Muscle of leg (tissue), 3 donors: ENCODE measurements at regions not wholly inside any gene's neighbourhood (a gene's known extent, or its start where the extent isn't known, plus 50 kb on each side); places are given as distances from the start of the nearest gene placed in this dataset.

Experiments used
- DNase-seq: peaks from one replicate; pipeline ENCODE4 v3.0.0; 2013
- H3K27ac ChIP-seq: one replicate; pipeline ENCODE4 v1.5.1; 2013; ENCODE audit warnings: mild to moderate bottlenecking, low read length, control low read depth
- H3K27me3 ChIP-seq: one replicate; pipeline ENCODE4 v1.6.1; 2013; ENCODE audit warnings: low read length; ENCODE audit not compliant: control insufficient read depth, insufficient read depth
- H3K36me3 ChIP-seq: one replicate; pipeline ENCODE4 v1.6.1; 2013; ENCODE audit warnings: low read length; ENCODE audit not compliant: control insufficient read depth, insufficient read depth
- H3K4me1 ChIP-seq: one replicate; pipeline ENCODE4 v1.6.1; 2013; ENCODE audit warnings: low read length; ENCODE audit not compliant: control insufficient read depth, insufficient read depth
- H3K4me3 ChIP-seq: one replicate; pipeline ENCODE4 v1.5.1; 2013; ENCODE audit warnings: low read length, control low read depth
- H3K9me3 ChIP-seq: replicated peaks from 2 replicates; pipeline ENCODE4 v1.6.1; 2013; ENCODE audit warnings: low read depth, low read length; ENCODE audit not compliant: control insufficient read depth
- WGBS: methylation state at CpG from one replicate; pipeline ENCODE4 v1.1.5; 2013; ENCODE audit warnings: missing lambda C conversion rate; ENCODE audit not compliant: insufficient coverage; 5-methylcytosine and 5-hydroxymethylcytosine counted together

DNA sequence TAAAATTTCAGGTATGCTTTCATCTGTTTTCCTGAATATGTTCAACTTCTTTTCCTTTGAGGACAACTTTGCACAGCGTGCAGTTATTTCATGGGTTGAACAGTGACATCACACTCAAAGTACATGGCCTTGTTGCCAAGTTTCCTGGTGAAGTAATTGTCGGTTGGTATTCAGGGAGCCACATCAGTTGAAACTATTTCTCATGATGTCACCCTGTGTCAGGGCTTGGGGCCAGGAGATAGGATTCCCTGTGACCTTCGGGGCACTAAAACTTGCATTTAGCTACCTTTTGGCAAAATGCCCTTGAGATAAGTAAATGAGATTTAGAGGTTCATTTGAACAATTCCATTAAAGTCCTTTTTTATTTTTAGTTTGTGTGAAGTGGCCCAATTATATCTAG, 383.9 kb downstream of the SH3GL2 start:
- Histone ChIP-seq H3K27me3 (no peaks in the 10 kb centered on the region), H3K36me3 (no peaks in the 10 kb centered on the region), H3K4me1 (peaks cover 2% of the 10 kb centered on the region), H3K27ac (no peak overlapping the region), H3K4me3 (no peak overlapping the region), H3K9me3 (no peaks in the 10 kb centered on the region)
- peak; percentile 59 for DNase-seq
- 57% methylated on average over 1 of the region's 3 CpGs for WGBS

DNA sequence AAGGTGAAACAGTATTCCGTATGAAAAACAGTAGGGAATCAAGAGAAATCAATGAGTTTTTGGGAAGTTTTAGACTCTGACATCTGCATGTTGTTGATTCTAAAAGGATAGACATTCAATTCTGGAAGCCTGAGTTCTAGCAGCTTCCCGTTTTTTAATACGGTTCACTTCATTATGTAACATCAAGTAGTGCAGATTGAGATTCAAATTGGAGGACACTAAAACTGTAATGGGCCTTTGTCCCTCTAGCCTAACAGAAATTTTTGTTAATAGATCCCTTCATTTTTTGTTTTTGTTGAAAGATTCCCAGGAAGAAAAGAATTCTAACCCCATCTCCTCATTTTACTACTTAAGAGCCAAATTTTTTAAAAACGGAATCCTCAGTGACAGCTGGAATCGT, 384.6 kb downstream of the SH3GL2 start:
- whole genome bisulfite sequencing = 20% methylated on average over 1 of the region's 5 CpGs

DNA sequence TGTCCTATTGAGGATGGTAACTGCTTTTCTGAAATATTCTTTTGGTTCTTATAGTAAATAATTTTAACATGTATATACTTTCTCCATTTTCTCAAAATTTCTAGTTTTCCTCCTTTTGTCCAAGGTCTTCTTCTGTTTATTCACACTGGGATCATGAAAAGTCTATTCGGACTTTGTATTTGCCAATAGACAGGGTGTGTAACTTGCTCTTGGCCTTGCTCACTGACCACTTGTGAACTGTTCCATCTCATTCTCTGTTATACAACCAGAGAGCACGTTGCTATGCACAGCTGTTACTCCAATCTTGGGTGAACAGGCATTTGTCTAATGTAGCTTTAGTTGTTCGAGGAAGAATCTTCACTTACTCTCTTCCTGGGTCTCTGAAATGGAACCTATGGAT, 388.9 kb downstream of the SH3GL2 start:
- Histone ChIP-seq H3K27ac (no peak overlapping the region), H3K36me3 (no peaks in the 10 kb centered on the region), H3K4me3 (no peak overlapping the region), H3K9me3 (no peaks in the 10 kb centered on the region), H3K27me3 (no peaks in the 10 kb centered on the region), H3K4me1 (peaks cover 1% of the 10 kb centered on the region)
- no CpG with 5 or more reads among the region's 3 CpGs for WGBS
- peak; percentile 23 for DNase-seq

More for the DNA sequence above, 384.6 kb downstream of the SH3GL2 start:
- peak overlapping the region; percentile 26 for H3K27ac ChIP-seq
- H3K27me3 ChIP-seq = no peaks in the 10 kb centered on the region
- H3K36me3 ChIP-seq = no peaks in the 10 kb centered on the region
- H3K9me3 ChIP-seq = no peaks in the 10 kb centered on the region
- H3K4me3 ChIP-seq = no peak overlapping the region
- peak; percentile 32 for DNase-seq
- peaks cover 2% of the 10 kb centered on the region for H3K4me1 ChIP-seq

DNA sequence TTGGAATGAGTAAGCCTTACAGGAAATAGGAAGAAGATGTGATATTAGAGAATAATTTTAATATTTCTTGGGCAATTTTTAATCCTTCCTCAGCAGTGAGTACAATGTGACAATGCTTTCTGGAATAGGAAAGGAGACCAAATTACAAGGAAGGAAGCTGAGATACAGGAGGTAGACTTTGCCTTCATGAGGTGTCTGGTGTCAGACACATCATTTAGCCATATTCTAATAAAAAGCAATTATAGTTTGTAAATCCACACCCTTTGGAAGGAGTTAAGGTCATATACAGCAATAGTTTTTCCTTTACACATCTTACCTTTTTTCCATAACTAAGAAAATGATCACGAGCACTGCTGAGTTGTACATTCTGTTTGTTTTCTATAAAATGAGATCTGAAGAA, 390.4 kb downstream of the SH3GL2 start:
- no peaks in the 10 kb centered on the region for H3K27me3 ChIP-seq

DNA sequence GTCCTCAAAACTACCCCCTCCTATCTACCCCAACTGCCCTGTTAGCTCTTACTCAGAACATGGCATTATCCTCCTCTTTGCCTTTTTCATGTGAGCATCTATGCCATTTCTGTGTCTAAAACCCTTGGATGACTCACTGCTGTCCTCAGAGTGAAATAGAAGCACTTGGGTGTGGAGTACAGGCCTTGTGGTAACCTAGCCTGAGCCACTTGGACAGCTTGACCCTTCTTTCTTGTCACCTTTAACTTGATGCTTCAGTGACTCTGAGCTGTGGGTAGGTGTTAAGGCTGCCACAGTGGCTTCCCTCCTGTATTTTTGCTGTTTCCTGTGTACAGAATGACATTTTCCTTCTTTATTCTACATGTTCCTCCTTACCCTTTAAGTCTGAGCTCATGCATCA, 391.4 kb downstream of the SH3GL2 start:
- DNase-seq = no peak
- Histone ChIP-seq H3K27ac (no peak overlapping the region), H3K4me3 (no peak overlapping the region), H3K27me3 (no peaks in the 10 kb centered on the region), H3K4me1 (no peaks in the 10 kb centered on the region), H3K36me3 (no peaks in the 10 kb centered on the region), H3K9me3 (no peaks in the 10 kb centered on the region)

More for the DNA sequence above, 390.4 kb downstream of the SH3GL2 start:
- no peak overlapping the region for H3K27ac ChIP-seq
- H3K4me3 ChIP-seq = no peak overlapping the region
- no peaks in the 10 kb centered on the region for H3K9me3 ChIP-seq
- no peaks in the 10 kb centered on the region for H3K4me1 ChIP-seq
- H3K36me3 ChIP-seq = no peaks in the 10 kb centered on the region
- no peak for DNase-seq
- no CpG with 5 or more reads among the region's 1 CpG for WGBS

DNA sequence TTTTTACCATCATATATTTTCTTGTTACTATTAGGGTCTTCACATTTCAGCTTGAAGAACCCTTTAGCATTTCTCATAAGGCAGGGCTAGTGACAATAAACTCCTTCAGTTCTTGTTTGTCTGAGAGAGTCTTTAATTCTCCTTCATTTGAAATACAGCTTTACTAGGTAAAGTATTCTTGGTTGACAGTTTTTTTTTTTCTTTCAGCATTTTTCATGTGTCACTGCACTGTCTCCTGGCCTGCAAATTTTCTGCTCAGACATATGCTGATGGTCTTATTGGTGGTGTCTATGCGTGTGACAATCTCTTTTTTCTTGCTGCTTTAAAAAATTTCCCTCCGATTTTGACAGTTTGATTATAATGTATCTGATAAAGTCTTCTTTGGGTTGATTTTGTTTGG, 399.9 kb downstream of the SH3GL2 start:
- no CpG with 5 or more reads among the region's 2 CpGs for WGBS
- H3K4me1 ChIP-seq = no peaks in the 10 kb centered on the region
- DNase-seq = no peak
- H3K4me3 ChIP-seq = no peak overlapping the region
- H3K36me3 ChIP-seq = no peaks in the 10 kb centered on the region
- peaks cover 17% of the 10 kb centered on the region for H3K9me3 ChIP-seq
- H3K27ac ChIP-seq = no peak overlapping the region
- H3K27me3 ChIP-seq = no peaks in the 10 kb centered on the region

DNA sequence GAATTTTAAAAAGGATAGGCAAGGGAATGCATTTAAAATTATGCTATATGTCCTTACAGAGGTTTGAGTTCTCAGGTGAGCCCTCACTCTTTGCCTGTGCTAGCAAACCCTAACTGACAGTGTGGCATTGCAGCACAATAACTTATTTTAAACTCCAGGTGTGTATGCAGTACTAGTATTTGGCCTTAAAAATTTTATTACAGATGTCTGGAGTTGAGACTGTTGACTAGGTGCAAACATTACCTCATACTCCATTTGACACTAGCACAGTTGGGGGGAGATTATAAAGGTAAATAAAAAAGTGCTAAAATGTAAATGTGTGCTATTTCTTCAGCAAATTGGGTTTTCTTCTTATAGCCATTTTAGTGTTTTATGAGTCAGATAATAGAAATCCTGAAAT, 407.7 kb downstream of the SH3GL2 start:
- DNase-seq = no peak
- Histone ChIP-seq H3K27me3 (no peaks in the 10 kb centered on the region), H3K4me3 (no peak overlapping the region), H3K36me3 (no peaks in the 10 kb centered on the region), H3K9me3 (peaks cover under 1% of the 10 kb centered on the region), H3K27ac (no peak overlapping the region), H3K4me1 (no peaks in the 10 kb centered on the region)

DNA sequence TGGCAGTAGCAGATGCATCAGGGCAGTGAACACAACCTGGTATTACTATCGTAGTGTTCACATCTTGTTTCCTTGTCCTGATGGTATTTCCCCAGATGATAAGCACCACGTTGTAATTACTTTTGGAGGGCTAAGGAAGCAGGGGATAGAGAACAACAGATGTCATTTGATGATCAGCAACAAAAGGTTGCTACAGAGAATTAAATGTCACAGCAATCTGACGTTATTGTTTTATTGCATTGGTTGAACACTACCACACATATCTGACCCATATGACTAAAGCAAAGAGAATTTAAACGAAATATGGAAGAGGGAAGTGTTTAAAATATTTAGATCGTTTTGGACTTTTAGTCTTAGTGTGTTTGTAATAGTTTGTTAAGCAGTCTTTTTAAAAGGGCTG, 408.3 kb downstream of the SH3GL2 start:
- no peaks in the 10 kb centered on the region for H3K27me3 ChIP-seq
- H3K4me1 ChIP-seq = no peaks in the 10 kb centered on the region
- WGBS = 17% methylated on average over 3 of the region's 5 CpGs
- no peaks in the 10 kb centered on the region for H3K9me3 ChIP-seq
- no peak overlapping the region for H3K27ac ChIP-seq
- no peak for DNase-seq
- H3K36me3 ChIP-seq = no peaks in the 10 kb centered on the region
- no peak overlapping the region for H3K4me3 ChIP-seq

DNA sequence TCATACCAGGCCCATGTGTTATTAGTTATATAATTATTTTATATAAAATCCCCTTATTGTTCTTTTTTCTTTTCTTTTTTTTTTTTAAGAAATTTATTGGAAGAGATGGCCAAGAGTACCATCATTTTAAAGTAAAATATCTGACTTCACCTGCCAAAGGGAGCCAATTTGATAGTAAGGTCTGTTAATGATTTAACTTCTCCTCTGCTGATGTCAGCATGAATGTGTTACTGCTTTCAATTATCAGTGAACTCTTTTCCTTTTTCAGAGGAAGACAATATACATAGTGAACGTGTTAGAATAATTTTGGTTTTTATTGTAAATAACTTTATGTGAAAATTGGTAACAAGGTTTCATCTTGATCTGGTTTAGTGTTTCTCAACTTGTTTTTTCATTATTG, 409.6 kb downstream of the SH3GL2 start:
- no peak overlapping the region for H3K27ac ChIP-seq
- WGBS = no CpG with 5 or more reads among the region's 1 CpG
- no peaks in the 10 kb centered on the region for H3K27me3 ChIP-seq
- H3K9me3 ChIP-seq = no peaks in the 10 kb centered on the region
- no peak overlapping the region for H3K4me3 ChIP-seq
- no peaks in the 10 kb centered on the region for H3K4me1 ChIP-seq
- H3K36me3 ChIP-seq = no peaks in the 10 kb centered on the region
- DNase-seq = no peak

DNA sequence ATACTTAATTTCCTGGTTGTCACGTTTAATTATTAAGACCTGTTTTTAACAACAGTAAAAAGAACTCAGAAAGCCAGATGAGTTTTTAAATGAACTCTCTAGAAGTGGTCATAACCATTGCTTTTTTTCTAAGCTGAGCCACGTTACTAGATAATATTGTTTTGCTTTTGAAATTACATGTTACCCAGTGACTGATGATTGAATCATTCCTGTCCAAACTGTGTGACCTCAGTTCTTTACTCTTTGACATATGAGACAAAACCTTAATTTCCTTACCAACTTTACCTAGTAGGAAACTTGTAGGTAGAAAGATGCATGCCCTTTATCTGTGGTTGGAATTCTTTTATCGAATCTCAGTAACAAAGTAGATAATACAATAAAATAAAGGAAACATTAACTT, 411.7 kb downstream of the SH3GL2 start:
- no peak for DNase-seq
- no peaks in the 10 kb centered on the region for H3K4me1 ChIP-seq
- H3K27ac ChIP-seq = no peak overlapping the region
- no peaks in the 10 kb centered on the region for H3K27me3 ChIP-seq
- no CpG with 5 or more reads among the region's 3 CpGs for WGBS
- H3K4me3 ChIP-seq = no peak overlapping the region
- H3K36me3 ChIP-seq = no peaks in the 10 kb centered on the region
- no peaks in the 10 kb centered on the region for H3K9me3 ChIP-seq

DNA sequence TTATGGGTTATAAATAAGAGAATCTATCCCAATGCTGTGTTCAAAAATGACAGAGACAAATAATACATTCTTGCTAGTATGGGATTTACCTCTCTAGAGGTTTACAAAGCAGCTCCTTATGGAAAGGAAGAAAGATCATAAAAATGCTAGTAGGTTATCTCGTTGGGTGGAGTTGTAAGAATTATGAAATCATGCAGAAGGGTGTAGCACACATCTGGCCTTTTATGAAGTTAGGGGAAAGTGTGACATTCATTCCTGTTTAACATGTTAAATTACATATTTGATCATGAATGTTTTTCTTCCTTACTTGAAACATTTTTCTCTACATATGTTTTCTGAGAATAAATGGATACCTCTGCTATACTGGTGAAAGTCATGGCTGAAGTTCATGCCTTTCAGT, 414.2 kb downstream of the SH3GL2 start:
- WGBS = no CpG with 5 or more reads among the region's 1 CpG
- DNase-seq = no peak

More for the DNA sequence above, 414.2 kb downstream of the SH3GL2 start:
- no peaks in the 10 kb centered on the region for H3K4me1 ChIP-seq
- no peaks in the 10 kb centered on the region for H3K9me3 ChIP-seq
- H3K27me3 ChIP-seq = no peaks in the 10 kb centered on the region
- no peaks in the 10 kb centered on the region for H3K36me3 ChIP-seq
- no peak overlapping the region for H3K4me3 ChIP-seq
- no peak overlapping the region for H3K27ac ChIP-seq
